Activated CD4-positive, alpha-beta T cell treated with anti-CD3 and anti-CD28 coated beads for 4 hours (primary cell): ENCODE measurements at regions not wholly inside any gene's neighbourhood (a gene's known extent, or its start where the extent isn't known, plus 50 kb on each side); places are given as distances from the start of the nearest gene placed in this dataset.
"Not testable (repeated sequence)": the region's sequence is repeated elsewhere in the genome, so short reads cannot be mapped to it uniquely, and the experiment has no call there.

Experiments
- DNase-seq, 2 donors: peaks; one replicate each; pipeline ENCODE4 v3.0.0-alpha.2; 2020

DNA sequence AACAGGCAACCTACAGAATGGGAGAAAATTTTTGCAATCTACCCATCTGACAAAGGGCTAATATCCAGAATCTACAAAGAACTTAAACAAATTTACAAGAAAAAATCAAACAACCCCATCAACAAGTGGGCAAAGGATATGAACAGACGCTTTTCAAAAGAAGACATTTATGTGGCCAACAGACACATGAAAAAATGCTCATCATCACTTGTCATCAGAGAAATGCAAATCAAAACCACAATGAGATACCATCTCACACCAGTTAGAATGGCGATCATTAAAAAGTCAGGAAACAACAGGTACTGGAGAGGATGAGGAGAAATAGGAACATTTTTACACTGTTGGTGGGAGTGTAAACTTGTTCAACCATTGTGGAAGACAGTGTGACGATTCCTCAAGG lies 321.6 kb downstream of the RPLP1 start:
- not testable (repeated sequence) for DNase-seq

DNA sequence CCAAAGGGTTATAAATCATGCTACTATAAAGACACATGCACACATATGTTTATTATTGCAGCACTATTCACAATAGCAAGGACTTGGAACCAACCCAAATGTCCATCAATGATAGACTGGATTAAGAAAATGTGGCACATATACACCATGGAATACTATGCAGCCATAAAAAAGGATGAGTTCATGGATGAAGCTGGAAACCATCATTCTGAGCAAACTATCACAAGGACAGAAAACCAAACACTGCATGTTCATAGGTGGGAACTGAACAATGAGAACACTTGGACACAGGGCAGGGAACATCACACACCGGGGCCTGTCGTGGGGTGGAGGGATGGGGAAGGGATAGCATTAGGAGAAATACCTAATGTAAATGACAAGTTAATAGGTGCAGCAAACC lies 322.1 kb downstream of the RPLP1 start:
- not testable (repeated sequence) for DNase-seq

DNA sequence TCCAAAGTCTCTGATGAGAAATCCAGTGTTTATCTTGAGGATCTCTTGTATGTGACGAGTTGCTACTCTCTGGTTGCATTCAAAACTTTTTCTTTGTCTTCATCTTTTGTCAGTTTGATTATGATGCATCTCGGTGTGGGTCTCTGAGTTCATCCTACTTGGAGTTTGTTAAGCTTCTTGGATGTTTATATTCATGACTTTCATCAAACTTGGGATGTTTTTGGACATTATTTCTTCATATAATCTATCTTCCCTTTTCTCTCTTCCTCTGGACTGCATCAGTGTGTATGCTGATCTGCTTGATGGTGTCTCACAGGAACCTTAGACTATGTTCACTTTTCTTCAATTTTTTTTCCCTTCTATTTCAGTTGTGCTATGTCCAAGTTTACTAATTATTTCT lies 320.4 kb downstream of the TLE3 start:
- no peak for DNase-seq

DNA sequence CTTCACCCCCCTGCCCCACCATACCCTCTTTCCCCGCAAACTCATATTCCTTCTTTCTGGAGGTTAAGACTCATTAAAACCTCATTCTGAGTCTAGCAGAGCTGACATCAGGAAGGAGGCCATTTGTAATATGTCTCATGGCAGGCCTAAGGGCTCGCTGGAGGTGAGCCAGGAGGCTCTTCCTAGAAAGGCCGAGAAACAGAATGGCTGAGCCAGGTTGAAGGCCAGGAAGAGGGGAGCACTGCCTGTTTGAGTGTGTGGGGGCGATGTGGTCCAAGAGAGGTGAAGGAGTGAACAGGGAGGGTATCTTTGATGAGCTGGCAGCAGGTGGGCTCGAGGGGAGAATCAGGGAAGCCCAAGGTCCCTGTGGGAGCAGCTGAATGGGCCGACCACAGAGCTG lies 317.3 kb downstream of the TLE3 start:
- no peak for DNase-seq

DNA sequence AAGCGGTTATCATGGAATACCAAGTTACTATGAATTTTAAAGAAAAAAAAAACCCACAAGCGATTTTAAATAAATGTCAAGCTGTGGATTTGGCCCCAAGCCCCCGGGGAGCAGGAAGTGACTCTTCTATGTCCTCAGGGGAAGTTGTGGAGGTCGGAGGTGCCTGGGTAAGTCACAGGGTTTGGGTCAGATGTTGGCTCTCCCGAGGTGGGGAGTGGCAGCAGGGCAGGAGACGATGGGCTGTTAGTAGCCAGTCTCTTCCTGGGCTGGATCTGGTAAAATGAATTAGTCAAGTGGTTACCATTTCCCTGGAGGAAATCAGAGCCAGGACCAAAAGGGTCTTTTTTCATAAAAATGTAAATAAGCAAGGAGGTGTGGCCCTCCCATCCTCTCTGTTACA lies 316.7 kb downstream of the TLE3 start:
- DNase-seq: no peak

DNA sequence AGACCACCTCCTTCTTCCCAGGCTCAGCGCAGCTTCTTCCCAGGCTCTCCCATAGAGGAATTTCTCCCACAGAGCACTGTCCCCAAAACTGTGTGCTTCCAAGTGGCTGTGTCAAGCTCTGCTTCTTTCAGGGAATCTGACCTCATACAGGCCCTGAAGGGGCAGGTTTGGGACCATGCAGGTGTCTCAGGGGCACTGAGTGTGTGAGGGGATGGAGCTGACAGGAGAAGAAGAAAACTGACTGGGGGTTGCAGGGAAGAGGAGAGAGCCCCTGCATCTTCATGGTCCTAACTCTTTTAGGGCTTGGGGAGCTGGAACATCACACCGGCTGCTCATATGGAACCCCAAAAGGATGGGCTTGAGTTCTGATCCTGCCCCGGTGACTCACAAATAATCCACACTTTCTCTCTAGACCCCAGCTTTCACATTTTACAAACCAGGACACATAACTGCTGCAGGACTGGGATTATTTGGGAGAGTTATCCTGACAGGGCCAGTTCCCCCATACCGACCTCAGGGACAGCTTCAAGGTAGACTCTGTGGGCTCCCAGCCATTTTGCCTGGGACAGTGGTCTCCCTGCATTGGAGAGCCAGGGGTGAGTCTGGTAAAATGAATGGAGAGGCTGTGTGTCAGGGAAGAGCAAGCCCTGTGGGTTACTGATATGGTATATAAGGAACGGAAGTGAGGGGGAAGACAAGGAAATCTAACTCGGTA lies 316.1 kb downstream of the TLE3 start:
- no peak for DNase-seq

DNA sequence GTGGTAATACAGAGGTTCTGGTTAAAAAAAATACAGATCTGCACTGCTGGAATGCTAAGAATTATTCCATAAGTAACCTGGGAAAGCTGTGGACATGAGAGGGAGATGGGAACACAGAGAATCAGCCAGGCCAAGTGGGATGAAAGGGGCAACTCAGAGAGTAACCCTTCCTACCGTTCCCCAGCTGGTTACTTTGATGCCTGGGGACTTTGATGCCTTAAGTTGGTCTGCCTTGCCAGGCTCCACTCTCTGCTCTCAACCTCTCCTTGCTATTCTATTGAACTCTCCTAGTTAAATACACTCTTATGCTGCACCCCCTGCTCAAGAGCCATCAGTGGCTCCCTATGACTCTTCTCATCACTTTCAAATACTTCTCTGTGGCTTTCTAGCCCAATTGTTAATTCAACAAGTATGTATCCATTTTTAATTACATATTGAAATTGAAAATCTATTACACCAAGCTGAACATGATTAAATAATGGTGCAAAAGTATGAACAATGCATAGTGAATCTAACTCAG lies 315.5 kb downstream of the TLE3 start:
- no peak for DNase-seq

DNA sequence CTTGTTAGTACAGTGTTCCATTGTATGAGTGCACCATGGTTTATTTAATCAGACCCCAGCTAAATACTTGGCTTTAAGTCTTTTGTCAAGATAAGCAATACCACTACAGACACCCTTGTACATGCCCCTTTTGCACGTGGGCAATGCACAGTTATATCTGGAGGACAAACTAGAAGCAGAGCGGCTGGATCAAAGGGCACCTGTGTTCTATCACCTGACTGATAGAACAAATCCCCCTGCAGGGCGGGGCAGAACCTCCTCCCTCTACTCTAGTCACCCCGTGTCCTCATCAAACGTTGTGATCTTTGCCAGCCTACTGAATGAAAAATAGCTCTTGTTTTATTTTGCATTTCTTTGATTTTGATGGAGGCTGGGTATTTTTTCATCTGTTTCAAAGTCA lies 314.9 kb downstream of the TLE3 start:
- DNase-seq: peak; percentile 22 to 29

DNA sequence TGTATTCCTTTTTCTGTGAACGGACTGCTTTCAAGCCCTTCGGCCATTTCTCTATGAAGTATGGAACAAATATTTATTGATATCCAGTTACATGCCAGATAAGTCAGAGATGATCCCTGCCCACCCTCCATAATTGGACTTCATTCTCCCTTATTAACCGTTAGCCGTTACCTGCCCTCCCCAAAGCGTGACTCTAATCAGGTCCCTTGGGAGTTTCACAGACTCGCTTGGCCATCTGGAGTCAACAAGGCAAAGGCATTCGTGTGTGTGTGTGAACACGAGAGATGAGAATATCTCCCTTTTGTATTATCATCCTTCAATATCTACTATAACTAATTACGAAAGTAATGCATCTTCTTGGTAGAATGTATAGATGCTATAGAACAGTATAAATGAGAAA lies 314.5 kb downstream of the TLE3 start:
- no peak for DNase-seq

DNA sequence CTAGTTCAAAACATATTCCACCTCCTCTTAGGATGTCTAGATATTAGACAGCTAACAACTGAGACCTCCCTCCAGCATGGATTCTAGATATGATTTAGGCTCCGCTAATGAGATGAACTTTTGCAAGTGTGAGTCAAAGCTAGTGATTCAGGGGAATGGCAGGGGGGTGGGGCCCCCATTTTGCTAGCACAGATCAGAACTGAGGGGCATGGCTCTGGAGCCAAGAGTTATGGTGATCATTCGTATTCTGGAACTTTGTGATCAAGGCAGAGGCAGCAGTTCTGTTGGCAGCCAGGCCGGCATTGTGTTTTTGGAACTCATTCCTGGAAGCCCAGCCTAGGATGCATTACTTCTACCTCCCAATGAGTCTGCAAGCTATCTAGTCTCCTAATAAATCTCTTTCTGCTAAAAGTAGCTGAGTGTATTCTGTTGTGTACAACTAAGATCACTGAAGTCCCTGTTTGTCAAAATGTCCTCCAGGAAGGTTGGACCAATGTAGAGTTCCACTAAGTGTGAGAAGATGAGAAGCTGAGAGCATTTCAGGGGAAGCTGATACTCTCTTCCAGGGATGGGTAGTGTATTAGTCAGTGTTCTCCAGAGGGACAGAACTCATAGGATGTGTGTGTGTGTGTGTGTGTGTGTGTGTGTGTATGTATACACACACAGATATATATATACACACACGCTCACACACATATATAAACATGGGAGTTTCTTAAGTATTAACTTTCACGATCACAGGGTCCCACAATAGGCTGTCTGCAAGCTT lies 312.7 kb downstream of the TLE3 start:
- DNase-seq: no peak

DNA sequence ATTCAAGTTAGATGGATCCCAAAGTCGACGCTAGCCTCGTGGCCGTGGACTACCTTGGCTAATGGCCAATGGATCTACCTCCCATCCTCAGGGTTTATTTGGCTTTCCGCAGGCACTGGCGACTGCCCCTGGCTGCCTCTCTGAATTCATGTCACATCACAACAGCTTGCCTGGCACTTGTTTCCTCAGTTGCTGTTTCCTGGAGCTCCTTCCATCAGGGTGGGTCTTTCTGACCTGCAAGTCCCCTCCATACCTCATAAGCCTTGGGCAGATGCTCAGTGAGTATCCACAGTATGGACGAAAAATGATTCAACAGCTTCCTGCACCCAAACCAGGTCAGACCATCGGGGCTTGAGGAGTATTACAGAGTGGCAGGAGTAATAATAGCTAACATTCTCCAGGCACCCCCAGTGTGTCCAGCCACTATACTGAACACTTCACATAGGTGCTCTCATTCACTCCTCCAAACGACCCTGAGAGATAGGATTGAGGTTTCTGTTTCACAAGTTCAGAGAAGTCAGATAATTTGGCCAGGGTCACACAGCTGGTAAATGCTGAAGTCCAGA lies 311.5 kb downstream of the TLE3 start:
- DNase-seq: no peak

DNA sequence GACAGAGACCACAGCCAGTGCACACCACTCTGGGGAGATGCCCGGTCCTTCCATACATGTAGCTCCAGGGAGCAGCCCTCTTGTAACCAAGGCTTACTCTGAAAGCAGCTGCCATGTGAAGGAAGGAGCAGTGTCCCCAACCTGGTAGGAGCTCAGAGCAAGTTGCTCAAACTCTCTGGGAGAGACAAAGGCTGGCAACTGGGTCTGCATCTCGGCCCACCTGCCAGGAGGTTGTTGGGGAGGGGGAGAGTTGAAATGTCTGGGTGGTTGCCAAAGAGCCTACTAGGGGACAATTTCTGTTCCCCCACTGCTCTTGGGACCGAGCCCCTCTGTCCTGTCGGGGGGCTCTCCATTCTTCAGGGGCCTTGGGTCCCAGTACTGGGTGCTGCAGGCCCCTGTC lies 309.9 kb downstream of the TLE3 start:
- DNase-seq: no peak

DNA sequence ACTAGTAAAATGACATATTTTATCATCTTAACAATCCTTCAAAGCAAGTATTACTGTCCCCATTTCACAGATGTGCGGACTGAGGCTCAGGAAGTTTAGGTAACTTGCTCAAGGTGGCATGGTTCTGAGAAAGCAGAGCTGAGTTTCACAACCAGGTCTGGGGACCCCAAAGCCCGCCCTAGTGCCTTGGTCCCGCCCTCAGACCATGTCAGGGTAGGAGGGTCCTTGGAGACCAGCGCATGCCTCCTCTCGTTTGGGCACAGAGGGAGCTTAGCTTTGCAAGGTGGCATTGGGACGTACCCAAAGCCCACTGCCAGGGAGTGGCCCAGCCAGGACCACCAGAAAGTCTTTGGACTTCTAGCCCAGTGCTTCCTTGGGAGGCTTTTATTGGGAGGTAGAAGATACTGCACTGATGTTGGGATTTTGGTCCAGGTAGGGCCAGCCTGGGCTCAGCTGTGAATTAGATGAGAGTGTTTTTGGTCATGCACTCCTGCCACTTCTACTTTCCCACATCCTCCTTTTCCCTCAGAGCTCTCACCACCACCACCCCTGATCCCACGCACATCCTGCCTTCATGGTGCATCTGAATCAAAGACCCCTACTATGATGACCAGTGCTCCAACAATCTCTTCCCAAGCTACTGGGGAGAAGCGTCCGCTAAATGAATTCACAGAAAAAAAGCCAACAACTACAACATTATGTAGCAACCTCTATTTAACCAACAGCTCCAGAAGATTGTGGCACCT lies 307.9 kb downstream of the TLE3 start:
- no peak for DNase-seq

DNA sequence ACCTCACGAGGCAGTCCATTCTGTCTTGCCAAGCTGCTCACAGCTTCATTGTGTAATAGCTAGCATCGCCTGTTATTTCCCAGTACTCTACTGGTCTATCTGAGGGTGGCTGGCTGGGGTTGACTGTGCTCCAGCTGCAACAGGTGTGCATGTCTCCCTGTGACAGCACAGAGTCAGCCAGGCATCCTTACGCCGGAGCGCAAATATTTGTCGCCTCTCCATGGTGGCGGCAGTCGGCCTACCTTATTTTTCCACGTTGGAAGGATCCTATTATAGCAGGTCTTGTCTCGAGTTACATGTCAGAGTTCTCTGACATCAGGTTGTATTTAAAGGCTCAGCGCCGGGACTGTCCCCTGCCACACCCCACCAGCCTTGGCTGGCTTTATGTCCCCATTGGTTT lies 307.1 kb downstream of the TLE3 start:
- DNase-seq: no peak

DNA sequence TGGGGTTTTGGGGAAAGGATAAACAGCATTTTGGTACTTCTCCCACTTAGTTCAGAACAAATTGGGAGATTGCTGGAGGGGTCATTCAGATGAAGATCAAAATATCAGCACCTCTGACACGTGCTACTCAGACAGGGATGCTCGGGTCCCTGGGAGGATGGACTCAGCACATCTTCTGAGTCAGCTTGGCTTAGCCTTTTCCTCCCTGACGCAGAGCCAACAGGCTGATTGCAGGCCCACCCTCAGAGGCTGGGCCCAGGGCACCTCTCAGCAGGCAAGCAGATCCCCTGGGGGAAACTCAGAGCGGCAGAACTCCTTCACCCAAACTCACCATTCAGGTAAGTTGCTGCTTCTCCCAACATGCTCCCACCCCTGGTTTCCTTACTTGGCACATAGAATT lies 304.9 kb downstream of the TLE3 start:
- DNase-seq: no peak

DNA sequence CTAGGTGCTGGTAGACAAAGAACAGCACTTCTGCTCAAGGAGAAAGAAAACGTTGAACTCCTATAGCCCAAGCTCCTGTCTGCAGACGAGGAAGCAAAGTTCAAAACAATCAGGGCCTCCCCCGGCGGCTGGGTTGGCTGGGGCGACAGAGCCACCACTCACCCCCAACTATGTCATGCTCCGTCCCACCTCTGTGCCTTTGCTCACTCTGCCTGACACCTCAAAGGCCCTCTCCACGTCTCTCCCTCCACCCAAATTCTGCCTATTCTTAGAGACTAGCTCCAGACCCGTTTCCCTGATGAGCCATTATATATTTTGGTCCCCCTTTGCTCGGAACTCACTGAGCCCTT lies 304.3 kb downstream of the TLE3 start:
- DNase-seq: no peak

DNA sequence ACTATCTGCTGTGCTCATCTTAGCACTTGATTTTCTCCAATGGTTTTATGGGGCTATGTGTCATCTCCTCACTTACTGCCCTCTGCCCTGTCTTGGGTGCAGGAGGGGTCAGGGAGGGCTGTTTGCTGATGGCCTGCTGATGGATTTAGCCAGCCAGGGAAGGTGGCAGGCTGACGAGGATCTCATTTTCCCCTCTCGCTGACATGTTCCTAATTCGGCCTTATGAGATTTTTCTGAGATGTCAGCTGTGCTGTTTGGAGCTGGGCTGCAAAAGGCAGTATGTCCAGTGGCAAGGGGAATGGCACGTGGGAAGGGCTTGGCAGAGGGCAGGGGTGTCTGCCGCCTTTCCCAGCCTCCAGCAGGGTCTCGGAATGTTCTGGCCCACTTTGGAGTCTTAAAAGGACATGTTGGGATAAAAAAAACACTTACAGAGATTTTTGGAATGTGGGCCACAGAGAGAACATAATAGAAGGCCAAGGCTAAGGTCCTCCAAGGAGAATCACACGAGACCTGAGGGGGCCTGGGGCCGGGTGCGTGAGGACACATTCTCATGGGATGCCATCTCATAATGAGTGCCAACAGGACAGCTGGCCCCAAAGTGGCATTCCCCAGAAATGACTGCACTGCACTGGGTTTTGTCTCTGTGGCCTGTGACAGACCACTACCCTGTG lies 303.8 kb downstream of the TLE3 start:
- DNase-seq: no peak

DNA sequence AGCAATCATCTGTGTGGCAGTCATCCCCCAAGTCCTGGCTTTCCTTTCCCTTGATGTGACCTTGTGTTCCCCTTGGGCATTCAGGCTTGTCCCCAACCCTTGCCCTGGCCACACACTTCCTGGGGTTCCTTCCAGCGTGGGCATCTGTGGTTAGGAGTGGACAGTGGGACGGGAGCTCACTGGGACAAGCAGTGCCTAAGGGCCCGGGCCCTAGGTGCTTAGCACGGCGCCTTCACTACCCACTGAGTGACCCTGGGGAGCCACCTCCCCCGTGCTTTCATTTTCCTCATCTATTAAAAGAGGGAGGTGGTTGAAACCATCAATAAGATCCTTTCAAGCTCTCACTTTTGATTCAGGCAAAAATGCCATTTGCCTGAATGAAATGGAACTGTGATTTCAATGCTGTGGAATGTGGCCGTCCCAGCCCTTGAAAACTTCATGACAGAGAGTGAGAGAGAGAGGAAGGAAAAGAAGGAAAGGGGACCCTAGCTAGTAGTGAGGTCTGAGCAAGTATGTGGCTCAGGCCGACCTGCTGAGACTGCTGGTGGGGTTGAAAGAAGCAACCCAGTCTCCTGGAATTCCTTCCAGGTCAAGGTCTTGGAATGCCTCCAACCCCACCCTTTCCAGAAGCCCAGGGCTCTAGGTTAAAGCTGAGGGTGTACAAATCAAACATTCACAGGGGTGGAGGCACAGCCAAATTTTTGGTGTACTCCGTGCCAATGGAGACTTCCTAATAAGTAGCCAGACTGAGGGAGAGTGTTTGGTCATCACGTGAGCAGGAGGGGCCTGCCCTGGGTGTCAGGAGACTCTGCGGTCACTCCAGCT lies 302.9 kb downstream of the TLE3 start:
- no peak for DNase-seq

DNA sequence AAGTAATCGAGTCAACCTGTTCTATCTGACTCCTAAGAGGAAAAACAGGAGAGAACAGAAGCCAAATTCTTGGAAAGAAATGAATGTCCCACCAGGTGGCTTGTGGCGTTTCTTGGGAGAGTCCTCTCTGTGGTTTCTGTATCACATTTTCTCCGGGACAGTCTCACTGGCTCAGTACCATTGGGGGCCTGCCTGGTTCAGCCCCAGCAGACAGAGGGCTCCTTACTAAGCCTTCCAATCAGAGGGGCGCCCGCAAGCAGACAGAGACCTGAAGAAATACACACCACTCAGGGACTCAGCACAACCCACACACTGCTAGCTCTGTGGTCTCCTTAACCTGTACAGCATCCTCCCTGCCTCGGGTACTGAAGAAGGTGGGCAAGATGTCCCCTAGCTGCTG lies 302.1 kb downstream of the TLE3 start:
- DNase-seq: no peak

DNA sequence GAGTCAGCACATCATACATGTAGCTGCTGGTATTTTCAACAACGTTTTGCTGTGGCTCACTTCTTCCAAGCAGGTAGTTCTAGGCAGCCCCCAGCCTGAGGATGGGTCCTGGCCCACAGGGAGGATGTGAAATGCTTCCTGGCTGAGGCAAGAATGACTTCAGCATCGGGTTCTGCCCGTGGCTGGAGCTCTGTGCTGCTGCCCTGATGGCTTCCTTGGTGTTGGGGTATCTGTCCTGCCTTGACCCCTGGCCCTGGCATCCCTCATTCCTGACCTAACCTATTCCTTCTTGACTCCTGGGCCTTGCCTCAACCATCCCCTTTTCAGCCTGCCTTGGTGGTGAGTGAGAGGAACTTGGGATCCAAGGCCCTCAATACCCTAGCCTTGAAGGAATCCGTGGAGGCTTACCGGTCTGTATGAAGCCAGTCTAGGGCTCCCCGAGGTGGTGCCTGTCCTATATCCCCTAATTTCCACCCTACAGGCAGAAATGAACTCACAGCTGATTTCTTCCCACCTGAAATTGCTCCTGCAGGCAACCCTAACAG lies 300.6 kb downstream of the TLE3 start:
- DNase-seq: no peak

DNA sequence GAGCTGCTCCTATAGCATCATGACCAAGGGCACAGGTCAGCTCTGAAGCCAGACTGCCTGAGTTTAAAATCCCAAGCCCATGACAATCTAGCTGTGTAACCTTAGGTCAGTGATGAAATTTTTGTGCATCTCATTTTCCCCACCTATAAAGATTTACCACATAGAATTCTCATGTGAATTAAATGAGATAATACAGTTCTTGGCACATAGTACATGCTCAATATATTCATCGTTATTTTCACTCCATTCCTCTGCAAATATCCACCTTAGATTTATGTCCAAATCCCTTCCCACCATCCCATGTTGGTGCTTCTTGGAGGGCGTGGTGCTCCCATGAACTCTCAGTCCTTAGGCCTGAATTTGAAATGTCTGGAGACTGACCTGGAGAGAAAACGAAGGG lies 300.1 kb downstream of the TLE3 start:
- no peak for DNase-seq
